ENCODE measurements at regions not wholly inside any gene's neighbourhood (a gene's known extent, or its start where the extent isn't known, plus 50 kb on each side); places are given as distances from the start of the nearest gene placed in this dataset.

- TF ChIP-seq MLLT1 (IDR thresholded peaks at IDR 0.05) = no peak
- no peak for TF ChIP-seq CREM (IDR thresholded peaks at IDR 0.05; ENCODE audit: low read depth)
Observed at GRCh38 chr20:4635342-4635741, 50.9 kb upstream of the PRNP start (continued).

GRCh38 chr20:4633780-4634179 lies 52.5 kb upstream of the PRNP start:
- ChIA-PET CTCF (no interaction called here), SMC1A (ENCODE audit: uncharacterized antibody, unreplicated experiment) (no interaction called here), RAD21 (ENCODE audit: unreplicated experiment) (interaction anchor here (0.8 kb wide), 1 partner anchor 31 kb away, joined by 3 read pairs; no protein-coding TSS in a partner anchor), POLR2A (no interaction called here)
- no peak overlapping the region for H3K4me2 ChIP-seq (ENCODE audit: control insufficient read depth, insufficient read depth)
- no peaks in the 10 kb centered on the region for H3K36me3 ChIP-seq (ENCODE audit: control insufficient read depth in 2 of 2, insufficient read depth in 2 of 2, low read length in 1 of 2)
- no peaks in the 10 kb centered on the region for H4K20me1 ChIP-seq (ENCODE audit: control insufficient read depth, insufficient read depth)
- in situ Hi-C loops (cut with MboI) = no loop called here
- no peaks in the 10 kb centered on the region for H3K79me2 ChIP-seq (ENCODE audit: control insufficient read depth, insufficient read depth, low read length)
- H3K9ac ChIP-seq (ENCODE audit: control insufficient read depth, insufficient read depth, low read length) = no peak overlapping the region
- no peak overlapping the region for H3K27ac ChIP-seq (ENCODE audit: control insufficient read depth, insufficient read depth)
- FAIRE-seq (no peak), DNase-seq (ENCODE audit: low read depth, low spot score) (no peak), ATAC-seq (no peak)
- no peak overlapping the region for H3K4me3 ChIP-seq
- H3K9me3 ChIP-seq (replicated peaks; ENCODE audit: control insufficient read depth, insufficient read depth, low read length) = no peaks in the 10 kb centered on the region; the same call in 2 of the 3 replicates
- intact Hi-C loops (cut with micrococcal nuclease; ENCODE audit: unreplicated experiment) = no loop called here
- no TSS peak for BruUV-seq (replicated peaks)
- H3K27me3 ChIP-seq (replicated peaks in 1 of 2; ENCODE audit: control insufficient read depth in 2 of 2, insufficient read depth in 2 of 2, low read length in 1 of 2) = no peaks in the 10 kb centered on the region; a peak in 2 of 4 replicates
- WGBS (ENCODE audit: insufficient coverage, insufficient replicate concordance, low lambda C conversion rate, missing lambda C conversion rate) = 17% methylated on average over 4 of the region's 4 CpGs
- H3K4me1 ChIP-seq (ENCODE audit: control insufficient read depth, insufficient read depth, low read length) = no peaks in the 10 kb centered on the region
- no peak overlapping the region for H2AFZ ChIP-seq (ENCODE audit: control insufficient read depth, low read depth, low read length)
- TF ChIP-seq CBFB (IDR thresholded peaks at IDR 0.05; ENCODE audit: low read depth) (no peak), RCOR1 (conservative IDR thresholded peaks at IDR 0.05; ENCODE audit: low read depth, low read length) (no peak), JUNB (IDR thresholded peaks at IDR 0.05) (no peak), ASH2L (IDR thresholded peaks at IDR 0.05; ENCODE audit: borderline replicate concordance, low read depth) (no peak), IRF5 (IDR thresholded peaks at IDR 0.05; ENCODE audit: borderline replicate concordance) (no peak), NFYB (IDR thresholded peaks at IDR 0.05; ENCODE audit: insufficient read depth, low read depth, low read length) (no peak), TCF12 (IDR thresholded peaks at IDR 0.05; ENCODE audit: low read depth, low read length) (no peak), ZNF622 (IDR thresholded peaks at IDR 0.05) (no peak), ATF7 (IDR thresholded peaks at IDR 0.05; ENCODE audit: low read depth) (no peak)
- TF ChIP-seq, protein P1, sequence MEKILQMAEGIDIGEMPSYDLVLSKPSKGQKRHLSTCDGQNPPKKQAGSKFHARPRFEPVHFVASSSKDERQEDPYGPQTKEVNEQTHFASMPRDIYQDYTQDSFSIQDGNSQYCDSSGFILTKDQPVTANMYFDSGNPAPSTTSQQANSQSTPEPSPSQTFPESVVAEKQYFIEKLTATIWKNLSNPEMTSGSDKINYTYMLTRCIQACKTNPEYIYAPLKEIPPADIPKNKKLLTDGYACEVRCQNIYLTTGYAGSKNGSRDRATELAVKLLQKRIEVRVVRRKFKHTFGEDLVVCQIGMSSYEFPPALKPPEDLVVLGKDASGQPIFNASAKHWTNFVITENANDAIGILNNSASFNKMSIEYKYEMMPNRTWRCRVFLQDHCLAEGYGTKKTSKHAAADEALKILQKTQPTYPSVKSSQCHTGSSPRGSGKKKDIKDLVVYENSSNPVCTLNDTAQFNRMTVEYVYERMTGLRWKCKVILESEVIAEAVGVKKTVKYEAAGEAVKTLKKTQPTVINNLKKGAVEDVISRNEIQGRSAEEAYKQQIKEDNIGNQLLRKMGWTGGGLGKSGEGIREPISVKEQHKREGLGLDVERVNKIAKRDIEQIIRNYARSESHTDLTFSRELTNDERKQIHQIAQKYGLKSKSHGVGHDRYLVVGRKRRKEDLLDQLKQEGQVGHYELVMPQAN (conservative IDR thresholded peaks at IDR 0.05) = no peak
- TF ChIP-seq, protein P2, sequence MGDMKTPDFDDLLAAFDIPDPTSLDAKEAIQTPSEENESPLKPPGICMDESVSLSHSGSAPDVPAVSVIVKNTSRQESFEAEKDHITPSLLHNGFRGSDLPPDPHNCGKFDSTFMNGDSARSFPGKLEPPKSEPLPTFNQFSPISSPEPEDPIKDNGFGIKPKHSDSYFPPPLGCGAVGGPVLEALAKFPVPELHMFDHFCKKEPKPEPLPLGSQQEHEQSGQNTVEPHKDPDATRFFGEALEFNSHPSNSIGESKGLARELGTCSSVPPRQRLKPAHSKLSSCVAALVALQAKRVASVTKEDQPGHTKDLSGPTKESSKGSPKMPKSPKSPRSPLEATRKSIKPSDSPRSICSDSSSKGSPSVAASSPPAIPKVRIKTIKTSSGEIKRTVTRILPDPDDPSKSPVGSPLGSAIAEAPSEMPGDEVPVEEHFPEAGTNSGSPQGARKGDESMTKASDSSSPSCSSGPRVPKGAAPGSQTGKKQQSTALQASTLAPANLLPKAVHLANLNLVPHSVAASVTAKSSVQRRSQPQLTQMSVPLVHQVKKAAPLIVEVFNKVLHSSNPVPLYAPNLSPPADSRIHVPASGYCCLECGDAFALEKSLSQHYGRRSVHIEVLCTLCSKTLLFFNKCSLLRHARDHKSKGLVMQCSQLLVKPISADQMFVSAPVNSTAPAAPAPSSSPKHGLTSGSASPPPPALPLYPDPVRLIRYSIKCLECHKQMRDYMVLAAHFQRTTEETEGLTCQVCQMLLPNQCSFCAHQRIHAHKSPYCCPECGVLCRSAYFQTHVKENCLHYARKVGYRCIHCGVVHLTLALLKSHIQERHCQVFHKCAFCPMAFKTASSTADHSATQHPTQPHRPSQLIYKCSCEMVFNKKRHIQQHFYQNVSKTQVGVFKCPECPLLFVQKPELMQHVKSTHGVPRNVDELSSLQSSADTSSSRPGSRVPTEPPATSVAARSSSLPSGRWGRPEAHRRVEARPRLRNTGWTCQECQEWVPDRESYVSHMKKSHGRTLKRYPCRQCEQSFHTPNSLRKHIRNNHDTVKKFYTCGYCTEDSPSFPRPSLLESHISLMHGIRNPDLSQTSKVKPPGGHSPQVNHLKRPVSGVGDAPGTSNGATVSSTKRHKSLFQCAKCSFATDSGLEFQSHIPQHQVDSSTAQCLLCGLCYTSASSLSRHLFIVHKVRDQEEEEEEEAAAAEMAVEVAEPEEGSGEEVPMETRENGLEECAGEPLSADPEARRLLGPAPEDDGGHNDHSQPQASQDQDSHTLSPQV (IDR thresholded peaks at IDR 0.05) = no peak

All from GM12878 (cell line).